GM21390 (cell line): ENCODE measurements at regions not wholly inside any gene's neighbourhood (a gene's known extent, or its start where the extent isn't known, plus 50 kb on each side); places are given as distances from the start of the nearest gene placed in this dataset.
A peak's percentile ranks its signal among the peaks of the same experiment; 100 is the strongest.
"Not testable (repeated sequence)": the region's sequence is repeated elsewhere in the genome, so short reads cannot be mapped to it uniquely, and the experiment has no call there.

Experiments used
- ATAC-seq: cut with Tn5 transposase; IDR thresholded peaks from one replicate; pipeline ENCODE4 v1.9.1; 2021; ENCODE audit not compliant: unreplicated experiment

DNA sequence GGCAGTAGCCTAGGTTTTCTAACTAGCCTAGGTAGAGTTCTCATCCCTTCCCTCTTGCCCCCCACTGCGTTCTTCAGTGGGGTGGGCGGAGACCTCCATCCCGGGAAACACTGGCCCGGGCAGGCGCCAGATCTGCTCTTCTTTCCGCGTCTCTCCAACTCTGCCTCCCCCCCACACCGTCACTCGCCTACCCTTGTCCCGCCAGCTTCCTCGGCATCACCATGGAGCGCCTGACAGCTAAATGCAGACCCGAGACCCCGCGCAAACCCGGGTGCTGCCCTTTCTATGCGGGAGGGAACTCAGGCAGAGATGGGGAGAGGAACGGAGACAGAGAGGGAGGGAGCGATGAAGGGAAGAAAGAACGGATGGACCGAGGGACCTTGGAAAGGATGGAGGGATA, 1494.8 kb upstream of the DEFB115 start:
- ATAC-seq = no peak

DNA sequence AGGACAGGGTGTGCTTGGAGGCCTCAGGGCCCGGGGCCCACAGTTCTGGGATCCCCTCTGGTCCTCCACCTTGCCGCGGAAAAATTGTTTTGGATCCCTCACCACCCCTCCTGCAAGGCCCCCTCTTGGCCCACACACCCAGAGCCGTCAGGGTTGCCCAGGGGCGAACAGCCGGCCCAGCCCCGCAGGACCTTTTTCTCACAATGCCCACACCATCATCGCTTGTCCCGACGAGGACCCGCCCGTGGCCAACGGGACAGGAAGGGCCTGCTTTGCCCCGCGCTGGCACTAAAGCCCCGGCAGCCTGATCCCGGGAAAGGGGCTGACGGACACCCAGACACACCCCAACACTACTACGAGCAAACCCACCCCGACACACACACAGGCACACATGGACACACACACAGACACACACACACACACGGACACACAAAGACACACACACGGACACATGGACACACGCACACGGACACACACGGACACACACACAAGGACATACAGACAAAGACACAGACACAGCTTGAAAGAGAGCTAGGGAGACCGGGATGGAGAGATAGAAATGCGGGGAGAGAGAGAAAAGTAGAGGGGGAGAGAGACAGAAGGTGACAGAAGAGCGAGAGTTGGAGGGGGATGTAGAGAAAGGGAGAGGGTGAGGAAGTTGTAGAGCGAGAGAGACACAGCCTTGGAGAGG, 1493.5 kb upstream of the DEFB115 start:
- no peak for ATAC-seq

DNA sequence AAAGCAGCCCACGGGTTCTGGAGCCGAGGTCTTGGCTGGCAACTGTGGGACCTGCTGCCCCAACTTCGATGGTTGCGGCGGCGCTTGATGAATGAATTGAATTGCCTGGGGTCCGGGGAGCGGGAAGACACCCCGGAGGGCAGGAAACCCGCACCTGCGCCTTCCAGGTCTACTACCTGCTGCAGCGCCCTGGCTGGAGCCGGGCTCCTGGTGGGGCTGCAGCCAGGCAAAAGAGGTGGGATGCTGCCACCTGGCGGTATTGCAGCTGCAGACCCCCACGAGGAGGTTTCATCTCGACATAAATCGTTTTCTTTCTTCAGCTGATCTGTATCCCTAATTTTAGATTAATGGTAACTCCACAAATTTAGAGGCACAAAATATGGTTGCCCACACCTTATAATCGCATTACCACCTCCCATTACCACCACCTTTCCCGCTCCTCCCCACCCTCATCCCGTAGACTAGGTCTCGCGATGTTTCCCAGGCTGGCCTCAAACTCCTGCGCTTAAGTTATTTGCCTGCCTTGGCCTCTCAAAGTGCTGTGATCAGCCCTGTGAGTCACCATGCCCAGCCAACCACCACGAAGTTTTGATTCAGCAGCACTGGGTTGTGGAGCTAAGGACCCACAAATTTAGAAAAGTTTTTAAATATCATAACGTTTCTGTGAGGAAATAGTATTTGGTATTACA, 1492.4 kb upstream of the DEFB115 start:
- ATAC-seq = not testable (repeated sequence)

DNA sequence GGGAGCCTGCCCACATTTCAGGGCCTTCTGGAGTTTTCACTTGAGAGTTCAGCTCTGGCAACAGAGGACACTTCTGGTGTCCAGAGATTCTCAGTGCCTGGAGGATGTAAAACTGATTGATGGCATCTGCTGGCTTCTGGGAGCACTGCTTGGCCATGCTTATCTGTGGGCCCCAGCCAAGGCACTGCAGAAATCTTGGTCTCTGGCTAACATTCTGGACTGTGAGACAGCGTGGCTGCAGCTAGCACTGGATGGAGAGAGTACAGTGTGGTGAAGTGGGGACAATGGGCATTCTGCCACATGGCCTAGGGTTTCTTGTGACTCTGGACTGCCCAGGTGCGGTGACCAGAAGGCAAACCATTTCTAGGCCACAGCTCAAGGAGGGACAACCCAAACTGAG, 1479.4 kb upstream of the DEFB115 start:
- not testable (repeated sequence) for ATAC-seq

DNA sequence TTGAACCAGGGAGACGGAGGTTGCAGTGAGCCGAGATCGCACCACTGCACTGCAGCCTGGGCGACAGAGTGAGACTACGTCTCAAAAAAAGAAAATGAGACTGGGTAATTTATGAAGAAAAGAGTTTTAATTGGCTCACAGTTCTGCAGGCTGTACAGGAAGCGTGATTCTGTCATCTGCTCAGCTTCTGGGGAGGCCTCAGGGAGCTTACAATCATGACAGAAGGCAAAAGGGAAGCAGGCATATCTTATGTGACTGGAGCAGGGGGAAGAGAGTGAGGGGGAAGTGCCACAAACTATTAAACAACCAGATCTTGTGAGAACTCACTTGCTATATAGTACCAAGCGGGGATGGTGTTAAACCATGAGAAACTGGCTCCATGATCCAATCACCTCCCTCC, 1476.2 kb upstream of the DEFB115 start:
- ATAC-seq = not testable (repeated sequence)

DNA sequence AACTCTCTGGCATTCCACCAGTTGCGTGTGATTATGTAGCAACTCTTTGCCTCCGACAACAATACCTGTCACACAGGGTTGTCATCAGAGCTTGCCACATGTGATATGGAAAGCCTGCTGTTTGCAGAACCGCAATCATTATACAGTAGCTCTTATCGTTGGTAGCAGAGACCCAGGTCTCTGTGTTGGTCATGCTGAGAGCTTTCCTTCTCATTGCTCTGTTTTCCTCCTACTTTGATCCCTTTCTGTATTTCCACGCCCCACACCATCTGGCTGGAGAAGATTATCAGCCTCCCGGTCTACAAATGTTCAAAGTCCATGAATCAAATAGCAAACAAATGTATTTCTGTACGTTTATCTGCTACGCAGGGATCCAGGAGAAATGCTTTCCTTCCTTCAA, 1475.6 kb upstream of the DEFB115 start:
- ATAC-seq = not testable (repeated sequence)

DNA sequence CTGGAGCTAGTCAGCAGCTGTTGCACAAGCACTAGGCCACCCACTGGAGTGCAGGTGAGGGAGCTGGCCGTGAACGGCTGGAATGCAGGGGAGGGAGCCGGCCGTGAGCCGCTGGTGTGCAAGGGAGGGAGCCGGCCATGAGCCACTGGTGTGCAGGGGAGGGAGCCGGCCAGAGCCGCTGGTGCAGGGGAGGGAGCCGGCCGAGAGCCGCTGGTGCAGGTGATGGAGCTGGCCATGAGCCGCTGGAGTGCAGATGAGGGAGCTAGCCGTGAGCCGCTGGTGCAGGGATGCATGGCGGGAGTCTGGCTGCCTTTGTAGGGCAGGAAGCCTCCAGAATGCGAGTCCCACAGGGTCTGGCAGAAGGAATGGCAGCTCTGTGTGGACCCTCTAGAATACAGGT, 1470.0 kb upstream of the DEFB115 start:
- not testable (repeated sequence) for ATAC-seq

DNA sequence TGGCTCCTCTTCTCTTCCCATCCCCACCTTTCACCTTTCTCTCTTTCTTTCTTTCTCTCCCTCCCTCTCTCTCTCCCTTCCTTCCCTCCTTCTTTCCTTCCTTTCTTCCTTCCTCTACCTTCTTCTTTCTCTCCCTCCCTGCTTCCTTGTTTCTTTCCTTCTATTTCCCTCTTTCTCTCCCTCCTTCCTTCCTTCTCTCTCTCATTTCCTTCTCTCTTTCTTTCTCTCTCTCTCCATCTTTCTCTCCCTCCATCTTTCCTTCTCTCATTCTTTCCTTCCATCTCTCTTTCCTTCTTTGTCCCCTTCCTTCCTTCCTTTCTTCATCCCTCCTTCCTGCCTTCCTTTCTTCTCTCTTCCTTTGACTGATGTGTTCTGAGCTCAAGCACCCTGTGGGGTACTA, 1467.0 kb upstream of the DEFB115 start:
- no peak for ATAC-seq

DNA sequence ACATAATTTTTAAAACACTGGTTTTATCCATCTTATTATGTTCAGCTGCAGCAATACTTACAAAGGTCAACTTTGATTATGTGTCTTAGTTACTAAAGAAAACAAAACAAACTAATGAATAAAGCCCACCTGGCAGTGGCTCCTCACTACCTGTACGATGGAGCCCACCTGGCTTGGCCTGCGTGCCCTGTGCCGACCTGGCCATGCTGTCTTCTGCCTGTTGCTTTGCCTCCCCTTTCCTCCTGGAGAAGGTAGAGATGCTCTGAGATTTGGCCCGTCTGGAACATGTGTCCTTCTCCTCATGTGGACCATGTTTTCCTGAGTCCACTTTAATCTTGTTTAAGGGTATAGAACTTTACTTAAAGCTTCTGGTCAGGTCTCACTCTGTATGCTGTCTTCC, 1426.0 kb upstream of the DEFB115 start:
- not testable (repeated sequence) for ATAC-seq

DNA sequence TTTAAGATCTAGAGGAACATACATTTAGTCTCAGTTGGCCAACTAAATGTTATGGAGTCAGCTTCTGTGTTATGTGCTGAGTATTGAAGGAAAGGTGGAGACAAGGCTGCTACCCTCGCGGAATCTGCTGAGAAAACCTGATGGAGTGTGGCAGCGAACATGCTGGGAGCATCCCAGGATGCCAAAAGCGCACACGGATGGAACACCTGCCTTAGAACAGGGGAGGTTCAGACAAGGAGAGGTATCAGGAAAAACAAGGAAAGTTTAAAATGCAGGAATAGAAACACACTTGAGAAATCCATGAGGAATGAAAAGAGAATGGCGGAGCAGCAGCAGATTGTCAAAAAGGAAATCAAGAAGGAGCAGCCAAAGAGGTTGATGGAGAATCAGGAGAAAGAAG, 1389.5 kb upstream of the DEFB115 start:
- not testable (repeated sequence) for ATAC-seq

DNA sequence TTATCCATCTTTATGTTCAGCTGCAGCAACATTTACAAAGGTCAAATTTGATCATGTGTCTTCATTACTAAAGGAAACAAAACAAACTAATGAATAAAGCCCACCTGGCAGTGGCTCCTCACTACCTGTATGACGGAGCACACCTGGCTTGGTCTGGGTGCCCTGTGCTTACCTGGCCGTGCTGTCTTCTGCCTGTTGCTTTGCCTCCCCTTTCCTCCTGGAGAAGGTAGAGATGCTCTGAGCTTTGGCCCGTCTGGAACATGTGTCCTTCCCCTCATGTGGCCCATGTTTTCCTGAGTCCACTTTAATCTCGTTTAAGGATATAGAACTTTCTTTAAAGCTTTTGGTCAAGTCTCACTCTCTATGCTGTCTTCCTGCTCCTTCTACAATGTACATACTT, 1388.8 kb upstream of the DEFB115 start:
- ATAC-seq = not testable (repeated sequence)

DNA sequence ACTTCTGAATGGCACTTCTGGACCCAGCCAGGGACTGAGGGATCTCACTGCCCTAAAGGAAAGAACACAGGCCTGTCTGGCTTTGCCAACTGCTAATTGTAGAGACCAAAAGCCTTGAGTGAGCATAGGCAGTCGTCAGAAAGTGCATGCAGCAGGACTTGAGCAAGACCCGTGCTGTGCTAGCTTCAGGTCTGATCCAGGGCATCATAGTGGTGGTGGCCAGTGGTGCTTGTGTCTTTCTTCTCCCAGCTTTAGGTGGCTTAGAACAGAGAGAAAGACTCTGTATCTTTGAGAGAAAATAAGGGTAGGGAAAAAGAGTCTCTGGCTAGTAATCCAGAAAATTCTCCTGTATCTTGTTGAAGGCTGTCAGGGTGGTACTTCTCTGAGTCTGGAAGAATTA, 1385.6 kb upstream of the DEFB115 start:
- not testable (repeated sequence) for ATAC-seq

DNA sequence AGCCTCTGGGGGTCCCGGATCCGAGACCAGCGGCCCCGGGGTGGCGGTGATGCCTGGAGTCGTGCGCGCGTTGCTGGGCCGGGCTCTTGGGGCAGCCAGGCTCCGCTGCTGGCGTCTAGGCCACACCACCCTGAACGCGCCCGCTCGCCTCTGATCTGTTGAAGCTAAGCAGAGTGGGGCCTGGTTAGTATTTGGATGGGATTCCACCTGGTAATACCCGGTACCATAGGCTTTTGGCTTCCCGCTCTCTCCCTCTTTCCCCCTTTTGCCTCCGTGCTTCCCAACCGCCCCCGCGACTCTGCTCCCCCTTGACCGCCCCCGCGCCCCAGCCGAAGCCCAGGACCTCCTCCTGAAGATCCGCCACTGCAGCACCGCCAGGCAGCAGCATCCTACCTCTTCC, 1383.5 kb upstream of the DEFB115 start:
- no peak for ATAC-seq

DNA sequence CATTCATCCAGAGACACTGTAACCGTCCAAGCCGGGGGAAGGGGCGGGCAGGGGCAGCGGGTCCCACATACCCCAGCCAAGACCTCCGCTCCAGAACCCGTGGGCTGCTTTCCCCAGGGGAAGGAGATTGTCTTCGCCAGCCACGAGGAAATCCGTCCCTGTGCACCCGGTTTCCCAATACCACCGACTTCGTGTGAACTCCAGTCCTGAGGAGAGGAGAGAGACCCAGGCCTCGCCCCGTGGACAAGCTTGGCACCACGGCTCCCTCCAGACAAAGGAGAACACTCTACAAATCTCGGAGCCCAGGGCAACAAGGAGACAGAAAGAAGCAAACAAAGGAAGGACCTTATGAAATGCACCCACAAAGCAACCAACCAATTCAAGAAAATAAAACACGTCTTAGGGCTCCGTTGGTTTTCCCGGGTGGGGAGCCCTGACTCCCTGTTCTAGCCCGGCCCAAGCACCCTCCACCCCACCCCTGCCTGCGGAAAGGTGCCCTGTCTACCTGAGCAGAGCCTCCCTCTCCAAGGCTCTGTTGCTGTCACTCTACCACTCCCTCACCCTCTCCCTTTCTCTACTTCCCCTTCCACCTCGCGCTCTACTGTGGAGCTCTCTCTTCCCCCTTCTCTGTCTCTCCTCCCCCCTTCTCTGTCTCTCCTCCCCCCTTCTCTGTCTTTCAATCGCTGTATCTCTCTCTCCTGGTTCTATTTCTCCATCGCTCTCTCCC, 1382.8 kb upstream of the DEFB115 start:
- ATAC-seq = no peak

DNA sequence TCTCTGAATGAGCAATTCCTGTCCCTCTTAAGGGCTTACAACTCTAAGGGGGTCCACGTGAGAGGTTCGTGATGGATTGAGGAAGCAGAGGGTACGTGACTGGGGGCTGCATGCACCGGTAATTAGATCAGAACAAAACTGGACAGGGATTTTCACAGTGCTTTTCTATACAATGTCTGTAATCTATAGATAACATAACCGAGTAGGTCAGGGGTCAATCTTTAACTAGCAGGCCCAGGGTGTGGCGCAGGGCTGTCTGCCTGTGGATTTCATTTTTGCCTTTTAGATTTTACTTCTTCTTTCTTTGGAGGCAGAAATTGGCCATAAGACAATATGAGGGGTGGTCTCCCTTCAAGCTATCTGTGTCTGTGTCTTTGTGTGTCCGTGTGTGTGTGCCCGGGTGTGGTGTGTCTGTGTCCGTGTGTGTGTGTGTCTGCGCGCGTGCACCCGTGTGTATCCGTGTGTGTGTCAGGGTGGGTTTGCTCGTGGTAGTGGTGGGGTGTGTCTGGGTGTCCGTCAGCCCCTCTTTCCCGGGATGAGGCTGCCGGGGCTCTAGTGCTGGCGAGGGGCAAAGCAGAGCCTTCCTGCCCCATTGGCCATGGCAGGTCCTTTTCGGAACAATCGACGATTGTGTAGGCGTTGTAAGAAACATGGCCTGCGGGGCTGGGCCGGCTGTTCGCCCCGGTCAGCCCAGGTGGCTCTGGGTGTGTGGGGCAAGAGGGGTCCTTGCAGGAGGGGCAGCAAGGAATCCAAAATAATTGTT, 1382.0 kb upstream of the DEFB115 start:
- not testable (repeated sequence) for ATAC-seq

DNA sequence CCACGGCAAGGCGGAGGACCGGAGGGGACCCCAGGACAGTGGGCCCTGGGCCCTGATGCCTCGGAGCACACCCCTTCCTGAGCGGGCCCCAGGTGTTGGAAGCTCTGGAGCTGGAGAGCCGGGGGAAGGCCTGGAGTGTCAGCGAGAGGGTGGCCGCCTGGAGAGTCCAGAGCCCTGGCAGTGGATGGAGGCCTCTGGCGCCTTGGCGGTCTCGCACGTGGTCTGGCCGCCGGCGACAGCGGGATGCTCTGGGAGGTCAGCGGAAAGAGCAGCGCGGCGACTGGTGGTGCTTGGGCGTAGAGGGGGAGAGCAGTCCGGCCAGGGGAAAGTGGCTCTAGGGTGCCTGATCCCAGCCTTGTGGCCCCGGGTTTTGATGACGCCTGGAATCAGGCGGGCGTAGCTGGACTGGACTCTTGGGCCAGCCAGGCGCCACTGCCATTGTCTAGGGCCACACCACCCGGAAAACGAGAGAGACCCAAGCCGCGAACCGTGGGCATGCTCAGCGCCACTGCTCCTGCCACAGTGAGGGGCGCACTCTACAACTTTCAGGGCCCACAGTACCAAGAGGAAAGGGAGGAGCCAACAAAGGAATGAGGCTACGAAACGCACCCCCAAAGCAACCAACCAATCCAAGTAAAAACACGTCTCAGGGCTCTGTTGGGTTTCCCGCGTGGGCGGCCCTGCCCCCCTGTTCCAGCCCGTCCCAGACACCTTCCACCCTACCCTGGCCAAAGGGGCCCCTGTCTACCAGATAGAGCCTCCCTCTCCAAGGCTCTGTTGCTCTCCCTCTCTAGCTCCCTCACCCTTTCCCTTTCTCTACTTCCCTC, 1381.2 kb upstream of the DEFB115 start:
- ATAC-seq = not testable (repeated sequence)

DNA sequence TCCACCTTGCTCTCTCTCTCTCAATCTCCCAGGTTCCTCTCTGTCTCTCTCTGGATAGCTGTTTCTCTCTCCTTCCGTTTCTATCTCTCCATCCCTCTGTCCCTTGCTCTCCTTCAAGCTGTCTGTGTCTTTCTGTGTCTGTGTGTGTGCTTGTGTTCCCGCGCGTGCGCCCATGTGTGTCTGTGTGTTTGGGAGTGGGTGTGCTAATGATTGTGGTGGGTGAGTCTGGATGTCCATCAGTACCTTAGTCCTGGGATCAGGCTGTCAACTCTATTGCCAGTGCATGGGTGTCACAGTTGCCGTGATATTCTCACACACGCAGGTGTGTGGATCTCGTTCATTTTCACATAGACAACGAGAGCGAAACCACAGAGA, 1380.6 kb upstream of the DEFB115 start:
- no peak for ATAC-seq

DNA sequence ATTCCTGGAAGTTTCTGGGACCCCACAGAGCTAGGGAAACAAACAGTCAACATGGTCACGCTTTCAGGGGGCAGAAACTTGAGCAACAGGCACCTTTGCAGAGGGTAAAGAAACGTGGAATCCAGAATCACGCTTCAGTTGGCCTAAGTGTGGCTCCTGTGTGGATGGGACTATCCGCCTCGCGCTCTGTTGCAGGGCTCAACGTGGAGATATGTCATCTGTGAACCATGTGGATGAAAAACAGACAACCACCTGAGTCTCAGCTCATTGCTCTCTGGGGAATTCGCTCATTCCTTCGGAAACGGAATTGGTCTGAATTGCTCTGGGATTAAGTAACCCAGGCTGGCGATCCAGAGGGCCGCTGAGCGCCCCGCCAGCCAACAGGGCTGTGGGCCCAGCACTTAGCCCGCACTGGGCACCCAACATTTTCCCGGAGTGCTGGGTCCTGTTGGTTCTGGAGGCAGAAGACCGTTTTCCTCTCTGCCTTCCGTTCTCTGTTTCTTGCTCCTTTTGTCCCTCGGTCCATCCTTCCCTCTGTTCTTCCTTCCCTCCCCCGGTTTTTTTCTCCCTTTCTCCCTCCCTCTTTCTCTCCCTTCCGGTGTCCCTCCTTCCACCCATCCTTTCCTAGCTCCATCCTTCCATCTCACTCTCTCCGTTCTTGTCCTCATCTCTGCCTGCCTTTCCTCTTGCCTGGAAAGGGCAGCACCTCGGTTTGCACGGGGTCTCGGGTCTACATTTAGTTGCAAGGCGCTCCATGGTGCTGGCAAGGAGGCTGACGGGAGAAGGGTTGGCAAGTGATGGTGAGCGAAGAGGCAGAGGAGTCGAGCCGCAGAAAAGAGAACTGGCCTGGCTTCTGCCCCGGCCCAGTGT, 1379.8 kb upstream of the DEFB115 start:
- ATAC-seq = not testable (repeated sequence)

DNA sequence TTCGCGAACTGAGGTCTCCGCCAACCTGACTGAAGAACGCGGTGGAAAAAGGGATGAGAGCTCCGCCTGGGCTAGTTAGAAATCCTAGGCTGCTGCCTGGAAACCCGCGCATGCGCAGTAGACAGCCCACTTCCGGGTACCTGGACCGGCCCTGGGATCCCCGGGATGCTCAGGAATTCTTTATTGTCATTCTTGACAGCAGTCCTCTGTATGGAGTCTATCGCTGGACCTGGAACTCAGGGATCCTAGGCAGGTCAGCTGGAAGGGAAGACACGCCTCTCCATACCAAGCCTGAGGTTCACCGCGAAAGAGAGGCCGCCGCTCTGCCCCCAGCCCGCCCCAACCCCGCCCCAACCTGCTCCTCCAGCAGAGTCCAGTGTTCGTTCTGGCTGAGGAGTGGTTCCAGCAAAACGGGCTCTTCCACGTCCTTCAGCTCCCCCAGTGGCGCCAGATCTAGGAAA, 1379.2 kb upstream of the DEFB115 start:
- ATAC-seq = peak; percentile 46
